ENCODE measurements at regions not wholly inside any gene's neighbourhood (a gene's known extent, or its start where the extent isn't known, plus 50 kb on each side); places are given as distances from the start of the nearest gene placed in this dataset.

DNA sequence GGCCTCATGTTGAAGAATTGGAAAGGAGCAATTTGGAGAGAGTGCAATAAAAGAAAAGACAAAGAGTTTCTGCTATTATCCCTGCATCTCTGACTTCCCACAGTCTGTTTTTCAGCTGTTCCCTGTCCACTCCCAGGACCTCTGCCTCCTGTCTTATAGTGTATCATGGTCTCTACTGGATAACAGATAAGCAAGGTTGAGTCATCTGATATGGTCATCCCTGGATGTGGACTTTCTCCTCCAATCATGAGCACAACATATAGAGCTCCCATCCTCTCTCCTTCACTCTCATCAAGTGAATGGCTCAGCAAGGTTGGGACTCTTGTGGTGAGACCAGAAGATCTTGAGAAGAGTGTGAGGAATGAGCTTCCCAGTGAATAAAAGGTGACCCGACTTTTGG lies 123.1 kb downstream of the PLCE1 start (continued):
- TF ChIP-seq, protein P1, sequence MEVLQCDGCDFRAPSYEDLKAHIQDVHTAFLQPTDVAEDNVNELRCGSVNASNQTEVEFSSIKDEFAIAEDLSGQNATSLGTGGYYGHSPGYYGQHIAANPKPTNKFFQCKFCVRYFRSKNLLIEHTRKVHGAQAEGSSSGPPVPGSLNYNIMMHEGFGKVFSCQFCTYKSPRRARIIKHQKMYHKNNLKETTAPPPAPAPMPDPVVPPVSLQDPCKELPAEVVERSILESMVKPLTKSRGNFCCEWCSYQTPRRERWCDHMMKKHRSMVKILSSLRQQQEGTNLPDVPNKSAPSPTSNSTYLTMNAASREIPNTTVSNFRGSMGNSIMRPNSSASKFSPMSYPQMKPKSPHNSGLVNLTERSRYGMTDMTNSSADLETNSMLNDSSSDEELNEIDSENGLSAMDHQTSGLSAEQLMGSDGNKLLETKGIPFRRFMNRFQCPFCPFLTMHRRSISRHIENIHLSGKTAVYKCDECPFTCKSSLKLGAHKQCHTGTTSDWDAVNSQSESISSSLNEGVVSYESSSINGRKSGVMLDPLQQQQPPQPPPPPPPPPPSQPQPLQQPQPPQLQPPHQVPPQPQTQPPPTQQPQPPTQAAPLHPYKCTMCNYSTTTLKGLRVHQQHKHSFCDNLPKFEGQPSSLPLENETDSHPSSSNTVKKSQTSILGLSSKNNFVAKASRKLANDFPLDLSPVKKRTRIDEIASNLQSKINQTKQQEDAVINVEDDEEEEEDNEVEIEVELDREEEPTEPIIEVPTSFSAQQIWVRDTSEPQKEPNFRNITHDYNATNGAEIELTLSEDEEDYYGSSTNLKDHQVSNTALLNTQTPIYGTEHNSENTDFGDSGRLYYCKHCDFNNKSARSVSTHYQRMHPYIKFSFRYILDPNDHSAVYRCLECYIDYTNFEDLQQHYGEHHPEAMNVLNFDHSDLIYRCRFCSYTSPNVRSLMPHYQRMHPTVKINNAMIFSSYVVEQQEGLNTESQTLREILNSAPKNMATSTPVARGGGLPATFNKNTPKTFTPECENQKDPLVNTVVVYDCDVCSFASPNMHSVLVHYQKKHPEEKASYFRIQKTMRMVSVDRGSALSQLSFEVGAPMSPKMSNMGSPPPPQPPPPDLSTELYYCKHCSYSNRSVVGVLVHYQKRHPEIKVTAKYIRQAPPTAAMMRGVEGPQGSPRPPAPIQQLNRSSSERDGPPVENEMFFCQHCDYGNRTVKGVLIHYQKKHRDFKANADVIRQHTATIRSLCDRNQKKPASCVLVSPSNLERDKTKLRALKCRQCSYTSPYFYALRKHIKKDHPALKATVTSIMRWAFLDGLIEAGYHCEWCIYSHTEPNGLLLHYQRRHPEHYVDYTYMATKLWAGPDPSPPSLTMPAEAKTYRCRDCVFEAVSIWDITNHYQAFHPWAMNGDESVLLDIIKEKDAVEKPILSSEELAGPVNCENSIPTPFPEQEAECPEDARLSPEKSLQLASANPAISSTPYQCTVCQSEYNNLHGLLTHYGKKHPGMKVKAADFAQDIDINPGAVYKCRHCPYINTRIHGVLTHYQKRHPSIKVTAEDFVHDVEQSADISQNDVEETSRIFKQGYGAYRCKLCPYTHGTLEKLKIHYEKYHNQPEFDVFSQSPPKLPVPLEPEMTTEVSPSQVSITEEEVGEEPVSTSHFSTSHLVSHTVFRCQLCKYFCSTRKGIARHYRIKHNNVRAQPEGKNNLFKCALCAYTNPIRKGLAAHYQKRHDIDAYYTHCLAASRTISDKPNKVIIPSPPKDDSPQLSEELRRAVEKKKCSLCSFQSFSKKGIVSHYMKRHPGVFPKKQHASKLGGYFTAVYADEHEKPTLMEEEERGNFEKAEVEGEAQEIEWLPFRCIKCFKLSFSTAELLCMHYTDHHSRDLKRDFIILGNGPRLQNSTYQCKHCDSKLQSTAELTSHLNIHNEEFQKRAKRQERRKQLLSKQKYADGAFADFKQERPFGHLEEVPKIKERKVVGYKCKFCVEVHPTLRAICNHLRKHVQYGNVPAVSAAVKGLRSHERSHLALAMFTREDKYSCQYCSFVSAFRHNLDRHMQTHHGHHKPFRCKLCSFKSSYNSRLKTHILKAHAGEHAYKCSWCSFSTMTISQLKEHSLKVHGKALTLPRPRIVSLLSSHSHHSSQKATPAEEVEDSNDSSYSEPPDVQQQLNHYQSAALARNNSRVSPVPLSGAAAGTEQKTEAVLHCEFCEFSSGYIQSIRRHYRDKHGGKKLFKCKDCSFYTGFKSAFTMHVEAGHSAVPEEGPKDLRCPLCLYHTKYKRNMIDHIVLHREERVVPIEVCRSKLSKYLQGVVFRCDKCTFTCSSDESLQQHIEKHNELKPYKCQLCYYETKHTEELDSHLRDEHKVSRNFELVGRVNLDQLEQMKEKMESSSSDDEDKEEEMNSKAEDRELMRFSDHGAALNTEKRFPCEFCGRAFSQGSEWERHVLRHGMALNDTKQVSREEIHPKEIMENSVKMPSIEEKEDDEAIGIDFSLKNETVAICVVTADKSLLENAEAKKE (CRISPR knock-in tag; IDR thresholded peaks at IDR 0.05): no peak

DNA sequence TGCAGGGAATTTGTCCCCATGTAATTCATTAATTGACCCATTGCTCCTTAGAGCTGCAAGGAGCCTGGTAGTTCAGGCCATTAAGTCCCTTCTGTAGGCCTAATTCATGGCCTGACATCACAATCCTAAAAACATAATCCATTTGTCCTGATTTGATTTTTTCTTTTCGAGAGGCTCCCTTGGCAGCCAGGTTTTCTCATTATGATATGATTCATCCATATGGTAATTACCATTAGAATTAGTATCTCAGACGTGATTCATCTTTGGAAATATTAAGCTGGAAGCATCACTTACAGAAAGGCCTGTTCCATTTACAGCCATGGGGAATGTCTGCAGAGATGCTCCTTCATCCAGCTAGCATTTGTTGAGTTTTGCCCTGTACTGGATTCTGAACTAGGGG lies 128.5 kb downstream of the PLCE1 start:
- no peak for ATAC-seq
- Mint-ChIP-seq H3K9me3 (no peaks in the 10 kb centered on the region; the same call in 2 of the 3 replicates), H3K4me3 (no peak overlapping the region), H3K27ac (no peak overlapping the region), H3K4me1 (peaks cover 9% of the 10 kb centered on the region; the same call in 2 of the 3 replicates), H3K27me3 (ENCODE audit: insufficient read depth, low read depth, poor library complexity) (peaks cover 4% of the 10 kb centered on the region), H3K36me3 (ENCODE audit: low read depth) (no peaks in the 10 kb centered on the region)
- Histone ChIP-seq H3K79me2 (replicated peaks; ENCODE audit: insufficient read depth) (no peaks in the 10 kb centered on the region), H3K27me3 (ENCODE audit: insufficient read depth) (no peaks in the 10 kb centered on the region), H3K4me2 (no peak overlapping the region), H2AFZ (no peak overlapping the region), H3K4me1 (ENCODE audit: insufficient read depth) (peaks cover 5% of the 10 kb centered on the region; the same call in 1 of the 2 replicates), H3K4me3 (no peak overlapping the region), H3K9me2 (ENCODE audit: insufficient read depth) (peaks cover 11% of the 10 kb centered on the region; the same call in 1 of the 2 replicates), H3K27ac (ENCODE audit: low read depth) (no peak overlapping the region), H3K36me3 (ENCODE audit: insufficient read depth) (no peaks in the 10 kb centered on the region), H4K20me1 (replicated peaks; ENCODE audit: insufficient read depth) (no peaks in the 10 kb centered on the region), H3F3A (replicated peaks; ENCODE audit: low read depth) (no peaks in the 10 kb centered on the region)
- DNase-seq (ENCODE audit: low spot score): no peak
- no peak for TF ChIP-seq JUNB (IDR thresholded peaks at IDR 0.05; ENCODE audit: unreplicated experiment)
- TF ChIP-seq, protein P2, sequence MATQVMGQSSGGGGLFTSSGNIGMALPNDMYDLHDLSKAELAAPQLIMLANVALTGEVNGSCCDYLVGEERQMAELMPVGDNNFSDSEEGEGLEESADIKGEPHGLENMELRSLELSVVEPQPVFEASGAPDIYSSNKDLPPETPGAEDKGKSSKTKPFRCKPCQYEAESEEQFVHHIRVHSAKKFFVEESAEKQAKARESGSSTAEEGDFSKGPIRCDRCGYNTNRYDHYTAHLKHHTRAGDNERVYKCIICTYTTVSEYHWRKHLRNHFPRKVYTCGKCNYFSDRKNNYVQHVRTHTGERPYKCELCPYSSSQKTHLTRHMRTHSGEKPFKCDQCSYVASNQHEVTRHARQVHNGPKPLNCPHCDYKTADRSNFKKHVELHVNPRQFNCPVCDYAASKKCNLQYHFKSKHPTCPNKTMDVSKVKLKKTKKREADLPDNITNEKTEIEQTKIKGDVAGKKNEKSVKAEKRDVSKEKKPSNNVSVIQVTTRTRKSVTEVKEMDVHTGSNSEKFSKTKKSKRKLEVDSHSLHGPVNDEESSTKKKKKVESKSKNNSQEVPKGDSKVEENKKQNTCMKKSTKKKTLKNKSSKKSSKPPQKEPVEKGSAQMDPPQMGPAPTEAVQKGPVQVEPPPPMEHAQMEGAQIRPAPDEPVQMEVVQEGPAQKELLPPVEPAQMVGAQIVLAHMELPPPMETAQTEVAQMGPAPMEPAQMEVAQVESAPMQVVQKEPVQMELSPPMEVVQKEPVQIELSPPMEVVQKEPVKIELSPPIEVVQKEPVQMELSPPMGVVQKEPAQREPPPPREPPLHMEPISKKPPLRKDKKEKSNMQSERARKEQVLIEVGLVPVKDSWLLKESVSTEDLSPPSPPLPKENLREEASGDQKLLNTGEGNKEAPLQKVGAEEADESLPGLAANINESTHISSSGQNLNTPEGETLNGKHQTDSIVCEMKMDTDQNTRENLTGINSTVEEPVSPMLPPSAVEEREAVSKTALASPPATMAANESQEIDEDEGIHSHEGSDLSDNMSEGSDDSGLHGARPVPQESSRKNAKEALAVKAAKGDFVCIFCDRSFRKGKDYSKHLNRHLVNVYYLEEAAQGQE (IDR thresholded peaks at IDR 0.05; ENCODE audit: unreplicated experiment): no peak
- TF ChIP-seq ZNF331 (CRISPR knock-in tag; IDR thresholded peaks at IDR 0.05; ENCODE audit: low read depth): no peak
- TF ChIP-seq EZH2phosphoT487 (IDR thresholded peaks at IDR 0.05; ENCODE audit: unreplicated experiment): no peak
- TF ChIP-seq, protein P1 (CRISPR knock-in tag; IDR thresholded peaks at IDR 0.05): no peak
- no peak for TF ChIP-seq NANOG (IDR thresholded peaks at IDR 0.05; ENCODE audit: borderline replicate concordance)

Measured in GM23338 (cell line).